ENCODE measurements at regions not wholly inside any gene's neighbourhood (a gene's known extent, or its start where the extent isn't known, plus 50 kb on each side); places are given as distances from the start of the nearest gene placed in this dataset.

DNA sequence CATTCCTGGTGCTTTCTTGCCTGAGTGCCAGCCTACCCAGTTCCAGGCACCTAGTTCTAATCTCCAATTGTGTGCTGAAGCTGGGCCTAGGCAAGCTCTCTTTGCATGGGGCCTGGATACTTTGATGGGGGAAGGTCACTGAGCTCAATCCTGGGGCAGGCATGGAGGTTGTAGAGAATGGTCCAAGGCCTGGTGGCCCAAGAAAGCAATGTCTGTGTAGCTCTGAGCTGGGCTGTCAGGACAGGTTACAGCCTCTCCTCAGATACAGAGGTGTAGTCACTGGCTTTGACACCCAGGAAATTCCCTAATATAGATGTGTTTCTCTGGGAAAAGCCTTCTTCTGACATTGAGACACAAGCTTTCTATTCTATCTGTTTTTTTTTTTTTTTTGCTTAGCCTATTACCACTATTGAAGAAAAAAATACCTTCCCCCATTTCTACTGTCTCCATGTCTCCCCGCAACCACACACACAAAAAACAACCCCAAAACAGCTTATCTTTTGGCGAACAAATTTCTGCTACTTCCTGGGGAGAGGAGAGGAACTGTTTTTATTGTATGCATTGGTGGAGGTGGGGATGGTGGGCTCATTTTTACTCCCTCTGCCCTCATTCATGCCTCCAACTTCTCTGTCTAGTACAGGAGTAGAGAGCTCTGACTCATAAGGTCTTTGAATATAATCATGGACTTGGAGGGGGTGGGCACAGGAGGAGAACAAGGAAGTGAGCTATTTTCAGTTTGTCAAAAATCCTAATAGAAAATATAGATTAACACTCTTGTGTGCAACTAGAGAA, 66.7 kb upstream of the DHX15 start:
- no peak for TF ChIP-seq POLR2A (IDR thresholded peaks at IDR 0.05)
- TF ChIP-seq, protein P1, sequence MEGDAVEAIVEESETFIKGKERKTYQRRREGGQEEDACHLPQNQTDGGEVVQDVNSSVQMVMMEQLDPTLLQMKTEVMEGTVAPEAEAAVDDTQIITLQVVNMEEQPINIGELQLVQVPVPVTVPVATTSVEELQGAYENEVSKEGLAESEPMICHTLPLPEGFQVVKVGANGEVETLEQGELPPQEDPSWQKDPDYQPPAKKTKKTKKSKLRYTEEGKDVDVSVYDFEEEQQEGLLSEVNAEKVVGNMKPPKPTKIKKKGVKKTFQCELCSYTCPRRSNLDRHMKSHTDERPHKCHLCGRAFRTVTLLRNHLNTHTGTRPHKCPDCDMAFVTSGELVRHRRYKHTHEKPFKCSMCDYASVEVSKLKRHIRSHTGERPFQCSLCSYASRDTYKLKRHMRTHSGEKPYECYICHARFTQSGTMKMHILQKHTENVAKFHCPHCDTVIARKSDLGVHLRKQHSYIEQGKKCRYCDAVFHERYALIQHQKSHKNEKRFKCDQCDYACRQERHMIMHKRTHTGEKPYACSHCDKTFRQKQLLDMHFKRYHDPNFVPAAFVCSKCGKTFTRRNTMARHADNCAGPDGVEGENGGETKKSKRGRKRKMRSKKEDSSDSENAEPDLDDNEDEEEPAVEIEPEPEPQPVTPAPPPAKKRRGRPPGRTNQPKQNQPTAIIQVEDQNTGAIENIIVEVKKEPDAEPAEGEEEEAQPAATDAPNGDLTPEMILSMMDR (IDR thresholded peaks at IDR 0.05): no peak

All from uterus (tissue), 2 donors.